ENCODE measurements at regions not wholly inside any gene's neighbourhood (a gene's known extent, or its start where the extent isn't known, plus 50 kb on each side); places are given as distances from the start of the nearest gene placed in this dataset.

GRCh38 chr5:15431923-15432322 lies 68.1 kb upstream of the FBXL7 start (continued):
- no peak for TF ChIP-seq CHD4 (IDR thresholded peaks at IDR 0.05)
- no peak for TF ChIP-seq YY1 (IDR thresholded peaks at IDR 0.05; ENCODE audit: low read depth, low read length)
- TF ChIP-seq CEBPB (IDR thresholded peaks at IDR 0.05; ENCODE audit: borderline replicate concordance in 1 of 2, low read depth in 2 of 2, low read length in 2 of 2) = peak in 1 of 2 experiments; percentile 68; a peak in 1 of 4 replicates
- TF ChIP-seq NFIC (IDR thresholded peaks at IDR 0.05; ENCODE audit: low read depth, low read length) = peak; percentile 94
- TF ChIP-seq JUNB (IDR thresholded peaks at IDR 0.05) = peak; percentile 66
- no peak for TF ChIP-seq ZNF687 (IDR thresholded peaks at IDR 0.05)
- no peak for TF ChIP-seq SIN3A (IDR thresholded peaks at IDR 0.05; ENCODE audit: low read depth, low read length)
- peak; percentile 85 for TF ChIP-seq CREM (IDR thresholded peaks at IDR 0.05; ENCODE audit: low read depth)
- peak; percentile 41 for TF ChIP-seq BCL3 (IDR thresholded peaks at IDR 0.05; ENCODE audit: borderline replicate concordance, insufficient read depth, low read depth, low read length, poor library complexity, severe bottlenecking)
- TF ChIP-seq EP300 (IDR thresholded peaks at IDR 0.05; ENCODE audit: borderline replicate concordance in 1 of 2, control insufficient read depth in 1 of 2, low read depth in 2 of 2, low read length in 2 of 2) = no peak
- peak; percentile 54; the same call in 1 of the 2 replicates for TF ChIP-seq GABPA (IDR thresholded peaks at IDR 0.05; ENCODE audit: low read depth)
- TF ChIP-seq RUNX3 (IDR thresholded peaks at IDR 0.05; ENCODE audit: low read length) = peak; percentile 96
- TF ChIP-seq POLR2AphosphoS5 (IDR thresholded peaks at IDR 0.05; ENCODE audit: low read length) = no peak
- peak; percentile 90; the same call in 1 of the 2 replicates for TF ChIP-seq ZBED1 (IDR thresholded peaks at IDR 0.05; ENCODE audit: borderline replicate concordance)
- TF ChIP-seq MEF2A (IDR thresholded peaks at IDR 0.05; ENCODE audit: insufficient read depth, low read depth, low read length) = peak; percentile 81
- peak; percentile 16 for TF ChIP-seq MEF2B (IDR thresholded peaks at IDR 0.05; ENCODE audit: partially characterized antibody, poor library complexity, severe bottlenecking)
